C4-2B (cell line): ENCODE measurements at regions not wholly inside any gene's neighbourhood (a gene's known extent, or its start where the extent isn't known, plus 50 kb on each side); places are given as distances from the start of the nearest gene placed in this dataset.

Source experiments
- H3K27ac ChIP-seq: fragments of 450-650 bp; 2 replicates; pipeline ENCODE4 v1.5.1; 2017
- ZFX ChIP-seq: fragments of 450-650 bp; IDR thresholded peaks from 2 replicates; pipeline ENCODE4 v1.6.1; 2017
- TF ChIP-seq, protein P1 (sequence below): fragments of 450-650 bp; conservative IDR thresholded peaks from 2 replicates; pipeline ENCODE4 v1.5.1; 2017; ENCODE audit warnings: mild to moderate bottlenecking

DNA sequence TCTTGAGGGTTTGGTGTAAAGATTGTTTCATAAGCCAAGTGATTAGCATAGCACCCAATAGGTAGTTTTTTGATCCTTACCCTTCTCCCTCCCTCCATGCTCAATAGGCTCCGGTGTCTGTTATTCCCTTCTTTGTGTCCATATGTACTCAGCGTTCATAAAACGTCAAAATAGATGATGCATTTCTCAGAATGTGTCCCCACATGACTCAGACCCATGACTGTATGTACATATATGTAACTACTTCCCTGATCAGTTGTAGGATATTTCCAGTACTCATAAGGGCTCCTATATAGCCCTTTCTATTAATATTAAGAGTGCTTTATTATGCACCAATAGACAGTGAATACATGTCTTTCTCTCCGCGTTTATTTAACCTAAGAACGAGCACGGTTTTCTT, 466.9 kb downstream of the KIF20B start:
- no peak for TF ChIP-seq ZFX
- no peak overlapping the region for H3K27ac ChIP-seq

DNA sequence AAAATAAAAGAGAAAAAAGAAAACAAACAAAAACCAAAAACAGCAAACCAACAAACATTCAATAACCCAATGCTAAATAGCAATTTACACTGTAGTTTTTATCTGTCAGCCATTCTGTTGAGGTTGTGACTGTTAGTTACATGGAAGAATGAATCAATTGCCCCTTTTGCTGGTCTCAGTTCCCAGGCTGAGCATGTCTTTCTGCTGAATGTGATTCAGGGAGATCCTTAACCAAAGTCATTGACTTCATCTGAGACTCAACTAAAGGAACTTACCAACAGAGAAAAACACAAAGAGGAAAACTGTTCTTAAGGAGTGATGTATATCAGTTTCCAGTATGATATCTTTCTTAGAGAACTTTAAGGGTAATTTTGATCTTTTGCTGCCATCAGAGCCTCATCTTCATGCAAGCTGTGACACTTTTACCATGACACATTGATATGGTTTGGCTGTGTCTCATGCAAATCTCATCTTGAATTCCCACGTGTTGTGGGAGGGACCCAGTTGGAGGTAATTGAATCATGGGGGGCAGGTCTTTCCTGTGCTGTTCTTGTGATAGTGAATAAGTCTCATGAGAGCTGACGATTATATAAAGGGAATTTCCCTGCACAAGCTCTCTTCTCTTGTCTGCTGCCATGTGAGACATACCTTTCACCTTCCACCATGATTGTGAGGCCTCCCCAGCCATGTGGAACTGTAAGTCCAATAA, 469.8 kb downstream of the KIF20B start:
- TF ChIP-seq, protein P1, sequence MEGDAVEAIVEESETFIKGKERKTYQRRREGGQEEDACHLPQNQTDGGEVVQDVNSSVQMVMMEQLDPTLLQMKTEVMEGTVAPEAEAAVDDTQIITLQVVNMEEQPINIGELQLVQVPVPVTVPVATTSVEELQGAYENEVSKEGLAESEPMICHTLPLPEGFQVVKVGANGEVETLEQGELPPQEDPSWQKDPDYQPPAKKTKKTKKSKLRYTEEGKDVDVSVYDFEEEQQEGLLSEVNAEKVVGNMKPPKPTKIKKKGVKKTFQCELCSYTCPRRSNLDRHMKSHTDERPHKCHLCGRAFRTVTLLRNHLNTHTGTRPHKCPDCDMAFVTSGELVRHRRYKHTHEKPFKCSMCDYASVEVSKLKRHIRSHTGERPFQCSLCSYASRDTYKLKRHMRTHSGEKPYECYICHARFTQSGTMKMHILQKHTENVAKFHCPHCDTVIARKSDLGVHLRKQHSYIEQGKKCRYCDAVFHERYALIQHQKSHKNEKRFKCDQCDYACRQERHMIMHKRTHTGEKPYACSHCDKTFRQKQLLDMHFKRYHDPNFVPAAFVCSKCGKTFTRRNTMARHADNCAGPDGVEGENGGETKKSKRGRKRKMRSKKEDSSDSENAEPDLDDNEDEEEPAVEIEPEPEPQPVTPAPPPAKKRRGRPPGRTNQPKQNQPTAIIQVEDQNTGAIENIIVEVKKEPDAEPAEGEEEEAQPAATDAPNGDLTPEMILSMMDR: no peak
- no peak for TF ChIP-seq ZFX
- H3K27ac ChIP-seq: no peak overlapping the region

DNA sequence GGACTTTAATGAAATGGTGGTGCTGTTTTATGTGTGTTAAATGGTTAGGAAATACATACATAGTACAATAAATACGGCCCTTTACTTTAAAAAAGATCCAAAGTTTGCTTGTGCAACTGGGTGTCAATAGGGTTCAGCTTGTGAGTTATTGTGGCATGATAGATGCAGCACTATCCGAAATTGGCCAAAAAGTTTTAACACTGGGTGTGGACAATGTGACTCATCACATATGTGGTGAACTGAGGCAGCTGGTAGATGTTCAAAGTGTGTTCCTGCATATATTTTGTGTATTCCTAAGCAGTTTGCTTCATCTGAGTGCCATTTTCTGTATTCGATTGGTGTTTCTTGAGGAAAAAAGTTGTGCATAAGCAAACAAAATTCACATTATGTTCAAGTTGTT, 473.1 kb downstream of the KIF20B start:
- no peak overlapping the region for H3K27ac ChIP-seq
- TF ChIP-seq, protein P1: no peak
- TF ChIP-seq ZFX: no peak

DNA sequence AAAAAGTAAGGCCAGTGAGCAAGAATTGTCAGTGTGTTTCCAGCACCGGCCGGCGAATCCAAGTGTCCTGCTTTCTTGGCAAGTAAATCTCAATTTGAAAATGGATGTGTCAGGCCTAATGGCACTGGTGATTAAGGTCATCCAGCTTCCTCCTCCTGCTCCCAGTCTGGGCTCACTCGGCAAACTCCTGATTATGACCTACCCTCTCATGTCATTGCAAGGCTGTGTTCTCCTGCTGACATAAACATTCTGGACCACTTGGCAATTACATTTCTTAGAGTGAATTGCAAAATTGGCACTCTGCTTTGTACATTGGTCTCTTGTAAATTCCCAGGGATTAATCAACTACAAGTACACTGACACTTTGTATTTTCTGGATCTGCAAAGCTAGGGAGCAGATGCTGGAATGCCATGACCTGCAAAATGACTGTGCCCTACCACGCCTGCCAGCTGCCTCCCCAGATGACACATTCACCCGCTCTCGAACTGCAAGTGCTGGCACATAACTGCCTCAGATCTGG, 473.8 kb downstream of the KIF20B start:
- no peak overlapping the region for H3K27ac ChIP-seq
- TF ChIP-seq, protein P1: no peak
- TF ChIP-seq ZFX: no peak

DNA sequence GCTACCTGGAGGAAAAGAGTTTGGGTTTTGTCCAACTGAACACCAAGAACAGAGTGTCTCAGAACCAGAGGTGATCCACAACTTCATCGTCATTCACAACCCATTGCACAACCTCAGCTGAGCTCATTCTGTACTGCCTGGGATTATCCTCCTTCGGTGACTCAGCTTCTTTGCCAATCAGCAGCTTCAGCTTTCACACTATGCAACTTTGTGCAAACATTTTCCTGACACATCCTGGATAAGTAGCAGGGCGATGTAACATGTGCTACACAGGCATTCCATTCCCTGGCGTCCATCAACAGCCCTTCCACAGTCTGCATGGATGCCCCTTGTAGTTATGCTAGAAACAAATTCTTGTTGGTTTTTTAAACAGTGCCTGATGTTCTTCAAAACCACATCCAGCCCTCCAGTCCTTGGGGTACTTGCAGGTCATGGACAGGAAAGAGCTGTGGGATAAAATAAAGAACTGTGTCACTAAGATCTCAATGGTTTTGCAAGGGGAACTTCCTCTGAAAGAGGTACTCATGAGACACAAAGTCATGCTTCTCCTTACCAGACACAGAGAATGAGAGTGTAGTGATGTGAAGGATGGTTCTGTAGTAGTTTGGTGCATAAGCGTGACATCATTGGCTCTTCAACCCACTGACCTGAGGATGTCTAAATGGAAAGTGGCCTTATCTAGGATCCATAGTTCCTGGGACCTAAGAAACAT, 478.5 kb downstream of the KIF20B start:
- no peak overlapping the region for H3K27ac ChIP-seq
- TF ChIP-seq, protein P1: no peak
- no peak for TF ChIP-seq ZFX

DNA sequence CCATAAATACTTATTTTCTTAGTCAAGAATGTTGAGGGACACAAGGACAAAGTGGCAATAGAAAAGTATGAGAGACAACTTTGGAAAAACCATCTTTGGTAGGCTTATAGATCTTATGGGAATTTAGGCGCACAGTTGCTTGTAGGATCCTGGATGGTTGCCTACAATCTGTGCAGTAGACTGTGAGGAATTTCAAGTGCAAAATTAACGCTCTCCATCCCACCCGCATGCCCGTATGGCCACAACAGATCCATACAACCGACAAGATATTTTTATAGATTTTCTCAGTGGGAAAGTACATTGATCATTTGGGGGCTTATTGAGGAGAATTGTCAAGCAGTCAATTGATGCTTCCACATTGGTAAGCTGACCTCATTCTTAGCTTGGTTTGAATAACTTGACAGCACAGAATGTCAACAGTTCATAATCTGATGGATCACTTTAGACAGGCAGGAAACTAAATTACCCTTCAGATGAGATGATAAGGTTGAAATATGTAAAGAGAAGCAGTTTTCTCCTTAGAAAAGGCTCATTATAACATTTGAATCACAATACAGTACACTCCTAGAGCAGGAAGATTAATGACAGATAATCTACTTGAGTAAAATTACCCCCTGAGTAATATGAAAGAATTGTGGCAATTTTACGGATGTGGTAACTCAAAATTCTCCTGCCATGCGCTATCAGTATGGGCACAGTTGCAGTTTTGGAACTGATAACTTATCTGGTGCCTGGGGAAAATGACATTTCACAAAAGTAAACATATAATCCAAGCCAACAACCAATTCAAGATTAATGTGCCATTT, 479.7 kb downstream of the KIF20B start:
- H3K27ac ChIP-seq: no peak overlapping the region
- TF ChIP-seq, protein P1: no peak
- no peak for TF ChIP-seq ZFX

DNA sequence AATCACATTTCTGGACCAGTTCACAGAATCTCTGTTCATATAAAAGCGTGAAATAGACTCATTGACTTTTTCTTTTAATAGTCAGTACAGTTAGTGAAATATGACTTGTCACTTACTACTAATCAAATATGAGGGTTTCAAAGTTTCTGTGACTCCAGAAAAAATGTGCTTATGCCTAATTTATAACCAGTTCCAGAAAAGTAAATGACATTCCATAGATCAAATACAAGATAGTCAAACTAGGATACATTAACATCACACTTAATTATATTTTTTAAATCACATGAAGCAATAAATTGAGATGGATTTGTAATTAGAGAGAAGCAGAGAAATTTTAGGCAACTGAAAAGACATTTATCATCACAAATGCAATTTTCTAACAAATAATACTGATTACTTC, 491.4 kb downstream of the KIF20B start:
- TF ChIP-seq, protein P1: no peak
- TF ChIP-seq ZFX: no peak
- no peak overlapping the region for H3K27ac ChIP-seq
